NB4 (cell line): ENCODE measurements at regions not wholly inside any gene's neighbourhood (a gene's known extent, or its start where the extent isn't known, plus 50 kb on each side); places are given as distances from the start of the nearest gene placed in this dataset.

Experiments used
- MYC ChIP-seq: IDR thresholded peaks from 2 replicates; pipeline ENCODE4 v1.6.1; 2011; ENCODE audit warnings: low read depth, low read length
- POLR2A ChIP-seq: IDR thresholded peaks from 2 replicates; pipeline ENCODE4 v1.6.1; 2011; ENCODE audit warnings: mild to moderate bottlenecking; ENCODE audit not compliant: insufficient read length; ENCODE audit errors: extremely low read depth
- TF ChIP-seq, protein P1 (sequence below): IDR thresholded peaks from one replicate; pipeline ENCODE4 v1.5.1; 2012; ENCODE audit warnings: low read depth, low read length
- TF ChIP-seq, protein P2 (sequence below): IDR thresholded peaks from 2 replicates; pipeline ENCODE4 v1.6.1; 2011; ENCODE audit warnings: low read depth, low read length

DNA sequence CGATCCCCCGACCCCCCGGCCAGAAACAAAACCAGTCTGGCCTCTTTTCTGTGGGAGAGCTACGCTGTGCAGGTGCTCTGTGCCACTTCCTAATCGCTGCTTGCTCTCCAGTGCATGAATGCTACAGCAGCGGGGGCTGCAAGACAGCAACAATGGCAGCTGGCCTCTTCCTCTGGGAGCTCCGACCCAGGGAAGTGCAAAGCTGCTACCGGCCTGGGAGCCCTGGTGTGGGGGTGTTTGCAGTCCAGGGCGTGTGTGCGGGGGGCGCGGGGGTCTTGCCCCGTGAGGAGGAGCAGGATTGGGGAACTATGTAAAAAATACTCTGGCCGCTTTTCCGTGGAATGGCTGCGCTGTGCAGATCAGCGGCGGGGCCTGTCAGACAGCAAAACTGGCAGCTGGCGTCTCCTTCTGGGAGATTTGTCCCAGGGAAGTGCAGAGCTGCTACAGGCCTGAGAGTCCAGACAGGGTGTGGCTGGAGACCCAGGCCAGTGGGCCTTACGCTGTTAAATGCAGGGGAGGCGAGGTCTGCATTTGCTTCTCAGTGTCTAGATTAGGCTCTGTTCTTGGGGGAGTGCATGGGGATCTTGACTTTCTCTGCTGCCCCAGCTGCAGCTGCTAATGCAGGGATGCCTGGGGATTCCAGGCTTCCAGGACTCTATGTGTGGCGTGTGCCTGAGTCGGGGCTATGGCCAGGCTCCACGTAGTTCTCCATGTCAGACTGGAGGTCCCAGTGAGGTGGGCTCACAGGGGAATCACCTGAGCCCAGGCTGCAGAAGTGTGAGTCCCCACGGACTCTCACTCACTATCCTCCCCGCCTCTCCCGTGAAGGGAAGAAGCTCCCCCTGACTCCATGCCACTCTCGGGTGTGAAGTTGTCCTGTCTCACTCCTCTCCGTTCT lies 344.5 kb downstream of the AEBP2 start:
- TF ChIP-seq, protein P1, sequence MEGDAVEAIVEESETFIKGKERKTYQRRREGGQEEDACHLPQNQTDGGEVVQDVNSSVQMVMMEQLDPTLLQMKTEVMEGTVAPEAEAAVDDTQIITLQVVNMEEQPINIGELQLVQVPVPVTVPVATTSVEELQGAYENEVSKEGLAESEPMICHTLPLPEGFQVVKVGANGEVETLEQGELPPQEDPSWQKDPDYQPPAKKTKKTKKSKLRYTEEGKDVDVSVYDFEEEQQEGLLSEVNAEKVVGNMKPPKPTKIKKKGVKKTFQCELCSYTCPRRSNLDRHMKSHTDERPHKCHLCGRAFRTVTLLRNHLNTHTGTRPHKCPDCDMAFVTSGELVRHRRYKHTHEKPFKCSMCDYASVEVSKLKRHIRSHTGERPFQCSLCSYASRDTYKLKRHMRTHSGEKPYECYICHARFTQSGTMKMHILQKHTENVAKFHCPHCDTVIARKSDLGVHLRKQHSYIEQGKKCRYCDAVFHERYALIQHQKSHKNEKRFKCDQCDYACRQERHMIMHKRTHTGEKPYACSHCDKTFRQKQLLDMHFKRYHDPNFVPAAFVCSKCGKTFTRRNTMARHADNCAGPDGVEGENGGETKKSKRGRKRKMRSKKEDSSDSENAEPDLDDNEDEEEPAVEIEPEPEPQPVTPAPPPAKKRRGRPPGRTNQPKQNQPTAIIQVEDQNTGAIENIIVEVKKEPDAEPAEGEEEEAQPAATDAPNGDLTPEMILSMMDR, result no peak
- TF ChIP-seq MYC (no peak), POLR2A (no peak)
- TF ChIP-seq, protein P2, sequence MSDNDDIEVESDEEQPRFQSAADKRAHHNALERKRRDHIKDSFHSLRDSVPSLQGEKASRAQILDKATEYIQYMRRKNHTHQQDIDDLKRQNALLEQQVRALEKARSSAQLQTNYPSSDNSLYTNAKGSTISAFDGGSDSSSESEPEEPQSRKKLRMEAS, result no peak
